RWPE1 (cell line): ENCODE measurements at regions not wholly inside any gene's neighbourhood (a gene's known extent, or its start where the extent isn't known, plus 50 kb on each side); places are given as distances from the start of the nearest gene placed in this dataset.

Experiments
- CTCF ChIA-PET: fragments of 350-600 bp; sonication (Branson Sonifier 250); formaldehyde crosslinking; extraction: SDS; loops from one replicate; lab custom pipeline; 2021; lab: Yijun Ruan, JAX
- POLR2A ChIA-PET: fragments of 400-600 bp; formaldehyde crosslinking; extraction: SDS; loops from one replicate; lab custom pipeline; 2020; ENCODE audit warnings: antibody characterized with exemption; ENCODE audit not compliant: low non-redundant PET; lab: Yijun Ruan, JAX
- DNase-seq: peaks from one replicate; pipeline ENCODE4 v3.0.0; 2012; ENCODE audit warnings: low spot score
- H3K27ac ChIP-seq: fragments of 450-650 bp; 2 replicates; pipeline ENCODE4 v1.5.1; 2017
- CTCF ChIP-seq: fragments of 450-650 bp; conservative IDR thresholded peaks from 2 replicates; pipeline ENCODE4 v1.5.1; 2017; ENCODE audit warnings: low read depth, mild to moderate bottlenecking

- POLR2A ChIA-PET: no interaction called here
Observed at GRCh38 chrX:7574325-7574724, 268.6 kb upstream of the VCX start.

GRCh38 chrX:7570432-7571029, 272.4 kb upstream of the VCX start:
- no peak for TF ChIP-seq CTCF
- ChIA-PET POLR2A (no interaction called here), CTCF (interaction anchor here (0.7 kb wide), 1 partner anchor 296 kb away, joined by 3 read pairs; no protein-coding TSS in a partner anchor)
- H3K27ac ChIP-seq: no peak overlapping the region
- DNase-seq: no peak

More at GRCh38 chrX:7574325-7574724, 268.6 kb upstream of the VCX start:
- CTCF ChIA-PET: interaction anchor here (0.7 kb wide), 1 partner anchor 13 kb away, joined by 5 read pairs; no protein-coding TSS in a partner anchor
- H3K27ac ChIP-seq: no peak overlapping the region
- no peak for TF ChIP-seq CTCF
- peak; percentile 5 for DNase-seq

GRCh38 chrX:7568597-7568996, 274.4 kb upstream of the VCX start:
- ChIA-PET CTCF (no interaction called here), POLR2A (no interaction called here)

GRCh38 chrX:7568130-7568529, 274.8 kb upstream of the VCX start:
- ChIA-PET POLR2A (no interaction called here), CTCF (no interaction called here)
- no peak for DNase-seq
- H3K27ac ChIP-seq: no peak overlapping the region
- TF ChIP-seq CTCF: no peak

More at GRCh38 chrX:7568597-7568996, 274.4 kb upstream of the VCX start:
- no peak for DNase-seq
- TF ChIP-seq CTCF: no peak
- H3K27ac ChIP-seq: no peak overlapping the region

GRCh38 chrX:7552760-7553159, 290.2 kb upstream of the VCX start:
- H3K27ac ChIP-seq: no peak overlapping the region
- no peak for DNase-seq
- CTCF ChIA-PET: no interaction called here
- POLR2A ChIA-PET: no interaction called here
- no peak for TF ChIP-seq CTCF

GRCh38 chrX:7546551-7547080, 296.4 kb upstream of the VCX start:
- ChIA-PET POLR2A (no interaction called here), CTCF (interaction anchor here (0.7 kb wide), 1 partner anchor 225 kb away, joined by 4 read pairs; no protein-coding TSS in a partner anchor)
- DNase-seq: no peak
- no peak overlapping the region for H3K27ac ChIP-seq
- TF ChIP-seq CTCF: no peak
